ENCODE measurements at regions not wholly inside any gene's neighbourhood (a gene's known extent, or its start where the extent isn't known, plus 50 kb on each side); places are given as distances from the start of the nearest gene placed in this dataset.
"Not testable (repeated sequence)": the region's sequence is repeated elsewhere in the genome, so short reads cannot be mapped to it uniquely, and the experiment has no call there.

DNA sequence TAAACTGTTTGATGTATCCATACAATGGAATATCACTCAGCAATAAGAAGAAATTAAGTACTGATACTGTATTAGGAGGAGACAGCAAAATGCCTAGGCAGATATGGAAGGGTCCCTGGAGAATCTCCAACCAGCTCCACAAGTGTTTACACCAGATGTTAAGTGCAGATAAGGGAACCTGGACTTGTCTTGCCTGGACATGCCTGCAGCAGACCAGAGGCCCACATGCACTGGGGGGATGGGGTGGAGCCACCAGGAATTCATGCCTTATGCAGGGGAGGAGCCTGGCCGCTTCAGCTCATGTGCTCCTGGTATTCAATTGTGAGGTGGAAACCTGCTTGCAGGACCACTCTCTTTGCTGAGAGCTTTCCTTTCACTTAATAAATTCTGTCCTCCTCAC is 287.6 kb downstream of the LIPI start:
- not testable (repeated sequence) for H3K4me2 ChIP-seq; H3K79me2 ChIP-seq (ENCODE audit: low read depth); H3F3A ChIP-seq (ENCODE audit: low read depth); H3K9me3 ChIP-seq (ENCODE audit: low read depth); H3K27ac Mint-ChIP-seq; H3K9me3 Mint-ChIP-seq; H2AFZ ChIP-seq (replicated peaks); H3K4me1 Mint-ChIP-seq; H3K4me3 ChIP-seq; DNase-seq (ENCODE audit: low spot score); H3K36me3 ChIP-seq; H3K4me1 ChIP-seq; H3K9ac ChIP-seq; H3K27ac ChIP-seq; H3K27me3 Mint-ChIP-seq (ENCODE audit: insufficient read depth, low read depth); H3K36me3 Mint-ChIP-seq; H4K20me1 ChIP-seq (ENCODE audit: low read depth); H3K27me3 ChIP-seq; H3K4me3 Mint-ChIP-seq

GRCh38 chr21:13921455-13921854 is 289.3 kb downstream of the LIPI start:
- not testable (repeated sequence) for H3K36me3 ChIP-seq; H3K9me3 ChIP-seq (ENCODE audit: low read depth); H3K27ac ChIP-seq; H3F3A ChIP-seq (ENCODE audit: low read depth); H3K27me3 ChIP-seq; H3K27me3 Mint-ChIP-seq (ENCODE audit: insufficient read depth, low read depth); H3K4me1 ChIP-seq; H3K79me2 ChIP-seq (ENCODE audit: low read depth); H3K4me2 ChIP-seq; H3K9ac ChIP-seq; H3K4me3 Mint-ChIP-seq; DNase-seq (ENCODE audit: low spot score); H3K4me1 Mint-ChIP-seq; H4K20me1 ChIP-seq (ENCODE audit: low read depth); H2AFZ ChIP-seq (replicated peaks); H3K9me3 Mint-ChIP-seq; H3K36me3 Mint-ChIP-seq; H3K27ac Mint-ChIP-seq; H3K4me3 ChIP-seq

DNA sequence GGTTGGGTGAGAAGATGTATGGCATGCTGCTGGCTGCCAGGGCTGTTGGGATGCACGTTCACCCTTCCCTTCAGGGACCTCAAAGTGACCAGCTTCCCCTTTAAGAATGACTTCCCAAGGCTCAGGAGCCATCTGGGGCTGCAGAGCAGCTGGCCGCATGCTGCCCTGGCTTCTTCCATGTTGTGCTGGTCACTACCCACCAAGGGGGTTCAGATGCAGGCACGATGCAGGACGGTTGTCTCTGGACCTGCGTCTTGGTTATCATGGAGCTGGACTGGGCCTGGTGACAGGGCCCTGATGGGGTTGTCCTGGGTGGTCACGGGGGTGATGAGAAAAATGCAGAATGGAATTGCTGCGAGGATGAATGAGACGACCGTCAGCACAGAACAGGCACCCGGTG is 297.8 kb downstream of the POTED start:
- H3K36me3 ChIP-seq; H3K27me3 Mint-ChIP-seq (ENCODE audit: insufficient read depth, low read depth); H3K27me3 ChIP-seq; H3K27ac Mint-ChIP-seq; H4K20me1 ChIP-seq (ENCODE audit: low read depth); H3K79me2 ChIP-seq (ENCODE audit: low read depth); H3F3A ChIP-seq (ENCODE audit: low read depth); H3K4me1 Mint-ChIP-seq; H3K9me3 ChIP-seq (ENCODE audit: low read depth); H3K4me3 ChIP-seq; H3K4me3 Mint-ChIP-seq; H2AFZ ChIP-seq (replicated peaks); H3K4me2 ChIP-seq; H3K4me1 ChIP-seq; DNase-seq (ENCODE audit: low spot score); H3K9ac ChIP-seq; H3K36me3 Mint-ChIP-seq; H3K27ac ChIP-seq: not testable (repeated sequence)
- peaks cover 23% of the 10 kb centered on the region for H3K9me3 Mint-ChIP-seq

- H3K4me3 Mint-ChIP-seq, H3K27ac ChIP-seq, H3K27ac Mint-ChIP-seq: not testable (repeated sequence)
Observed at GRCh38 chr21:13896596-13897247, 287.1 kb downstream of the POTED start.

GRCh38 chr21:13893617-13894016 is 284.0 kb downstream of the POTED start:
- not testable (repeated sequence) for H3K27me3 Mint-ChIP-seq (ENCODE audit: insufficient read depth, low read depth); H3K4me3 ChIP-seq; H3K4me2 ChIP-seq; H3K4me3 Mint-ChIP-seq; H3K9me3 ChIP-seq (ENCODE audit: low read depth); H3K27ac Mint-ChIP-seq; H3K36me3 ChIP-seq; H4K20me1 ChIP-seq (ENCODE audit: low read depth); DNase-seq (ENCODE audit: low spot score); H3K4me1 ChIP-seq; H3K9ac ChIP-seq; H3F3A ChIP-seq (ENCODE audit: low read depth); H3K36me3 Mint-ChIP-seq; H3K27me3 ChIP-seq; H3K79me2 ChIP-seq (ENCODE audit: low read depth); H3K27ac ChIP-seq; H3K4me1 Mint-ChIP-seq; H2AFZ ChIP-seq (replicated peaks)
- peaks cover 50% of the 10 kb centered on the region for H3K9me3 Mint-ChIP-seq

More at GRCh38 chr21:13896596-13897247, 287.1 kb downstream of the POTED start:
- not testable (repeated sequence) for H3F3A ChIP-seq (ENCODE audit: low read depth); H3K27me3 Mint-ChIP-seq (ENCODE audit: insufficient read depth, low read depth); H3K9ac ChIP-seq; H2AFZ ChIP-seq (replicated peaks); H3K36me3 ChIP-seq; H3K9me3 ChIP-seq (ENCODE audit: low read depth); DNase-seq (ENCODE audit: low spot score); H3K27me3 ChIP-seq; H3K36me3 Mint-ChIP-seq; H4K20me1 ChIP-seq (ENCODE audit: low read depth); H3K4me1 Mint-ChIP-seq; H3K4me3 ChIP-seq; H3K4me2 ChIP-seq; H3K79me2 ChIP-seq (ENCODE audit: low read depth); H3K4me1 ChIP-seq
- peaks cover 52% of the 10 kb centered on the region for H3K9me3 Mint-ChIP-seq

DNA sequence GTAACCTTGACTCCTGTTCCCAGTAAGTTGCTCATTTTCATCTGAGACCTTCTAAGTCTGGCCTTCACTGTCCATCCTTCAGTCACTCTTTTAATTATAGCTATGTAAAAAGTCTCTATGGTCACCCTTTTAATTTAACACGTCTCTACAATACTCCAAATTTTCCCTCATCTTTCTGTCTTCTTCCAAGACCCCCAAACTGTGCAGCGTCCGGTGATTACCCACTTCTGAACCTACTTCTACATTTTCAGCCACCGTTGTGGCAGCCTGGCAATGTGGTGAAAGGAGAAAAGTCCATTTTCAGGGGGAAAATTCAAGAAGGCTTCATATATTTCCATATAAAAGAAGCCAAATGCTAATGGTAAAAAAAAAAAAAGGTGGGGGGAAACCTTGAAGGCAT is 283.4 kb downstream of the POTED start:
- H3F3A ChIP-seq (ENCODE audit: low read depth); H3K4me1 ChIP-seq; H3K27me3 Mint-ChIP-seq (ENCODE audit: insufficient read depth, low read depth); H2AFZ ChIP-seq (replicated peaks); DNase-seq (ENCODE audit: low spot score); H3K4me3 ChIP-seq; H3K9me3 ChIP-seq (ENCODE audit: low read depth); H3K4me1 Mint-ChIP-seq; H3K4me3 Mint-ChIP-seq; H3K27ac Mint-ChIP-seq; H3K36me3 ChIP-seq; H3K27ac ChIP-seq; H4K20me1 ChIP-seq (ENCODE audit: low read depth); H3K27me3 ChIP-seq; H3K9ac ChIP-seq; H3K79me2 ChIP-seq (ENCODE audit: low read depth); H3K4me2 ChIP-seq; H3K36me3 Mint-ChIP-seq: not testable (repeated sequence)
- H3K9me3 Mint-ChIP-seq = peaks cover 51% of the 10 kb centered on the region

DNA sequence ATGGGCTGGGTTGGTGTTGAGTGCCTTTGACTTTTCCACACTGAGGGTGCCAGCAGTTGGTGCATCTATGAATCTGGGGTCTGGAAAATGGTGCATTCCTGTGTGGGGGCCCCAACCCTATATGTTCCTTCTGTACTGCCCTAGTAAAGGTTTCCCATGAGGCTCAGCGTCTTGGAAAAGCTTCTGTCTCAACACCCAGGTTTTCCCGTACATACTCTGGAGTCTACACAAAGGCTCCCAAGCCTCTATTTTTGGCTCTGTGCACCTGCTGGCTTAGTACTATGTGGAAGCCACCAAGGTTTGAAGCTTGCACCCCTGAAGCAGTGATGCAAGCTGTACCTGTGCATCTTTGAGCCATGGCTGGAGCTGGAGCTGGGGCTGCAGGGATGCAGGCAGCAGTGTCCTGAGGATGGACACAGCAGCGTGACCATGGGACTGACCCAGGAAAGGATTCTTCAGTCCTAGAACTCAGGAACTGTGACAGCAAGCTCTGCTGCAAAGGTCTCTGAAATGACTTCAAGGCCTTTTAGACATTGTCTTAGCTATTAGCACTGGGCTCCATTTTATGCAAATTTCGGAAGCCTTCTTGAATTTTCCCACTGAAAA is 282.7 kb downstream of the POTED start:
- H4K20me1 ChIP-seq (ENCODE audit: low read depth); H3K9ac ChIP-seq; H2AFZ ChIP-seq (replicated peaks); H3K27ac ChIP-seq; H3K9me3 ChIP-seq (ENCODE audit: low read depth); DNase-seq (ENCODE audit: low spot score); H3K4me1 ChIP-seq; H3K4me3 Mint-ChIP-seq; H3K27me3 Mint-ChIP-seq (ENCODE audit: insufficient read depth, low read depth); H3K4me2 ChIP-seq; H3F3A ChIP-seq (ENCODE audit: low read depth); H3K4me1 Mint-ChIP-seq; H3K27me3 ChIP-seq; H3K4me3 ChIP-seq; H3K27ac Mint-ChIP-seq; H3K36me3 Mint-ChIP-seq; H3K79me2 ChIP-seq (ENCODE audit: low read depth); H3K36me3 ChIP-seq: not testable (repeated sequence)
- peaks cover 54% of the 10 kb centered on the region for H3K9me3 Mint-ChIP-seq

DNA sequence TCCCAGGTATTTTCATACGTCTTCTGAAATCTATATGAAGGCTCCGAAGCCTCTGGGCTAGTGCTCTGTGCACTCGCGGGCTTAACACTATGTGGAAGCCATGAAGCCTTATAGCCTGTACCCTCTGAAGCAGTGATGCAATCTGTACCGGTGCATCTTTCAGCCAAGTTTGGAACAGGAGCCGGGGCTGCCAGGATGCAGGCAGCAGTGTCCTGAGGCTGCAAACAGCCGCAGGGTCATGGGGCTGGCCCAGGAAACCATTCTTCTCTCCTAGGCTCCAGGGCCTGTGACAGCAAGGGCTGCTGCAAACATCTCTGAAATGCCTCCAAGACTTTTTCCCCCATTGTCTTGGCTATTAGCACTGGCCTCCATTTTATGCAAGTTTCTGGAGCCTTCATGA is 279.6 kb downstream of the POTED start:
- H3K9me3 ChIP-seq (ENCODE audit: low read depth); H3K36me3 ChIP-seq; H3K79me2 ChIP-seq (ENCODE audit: low read depth); H3K27ac ChIP-seq; H3K27me3 Mint-ChIP-seq (ENCODE audit: insufficient read depth, low read depth); H3K27ac Mint-ChIP-seq; H3K4me3 Mint-ChIP-seq; H4K20me1 ChIP-seq (ENCODE audit: low read depth); H3K4me1 Mint-ChIP-seq; H3K36me3 Mint-ChIP-seq; H3K9ac ChIP-seq; H3K4me3 ChIP-seq; H3K4me1 ChIP-seq; H2AFZ ChIP-seq (replicated peaks); H3K4me2 ChIP-seq; DNase-seq (ENCODE audit: low spot score); H3F3A ChIP-seq (ENCODE audit: low read depth); H3K27me3 ChIP-seq: not testable (repeated sequence)
- peaks cover 64% of the 10 kb centered on the region for H3K9me3 Mint-ChIP-seq

Data from neural progenitor cell (in vitro differentiated cells).